Thyroid gland (tissue), 4 donors: ENCODE measurements at regions not wholly inside any gene's neighbourhood (a gene's known extent, or its start where the extent isn't known, plus 50 kb on each side); places are given as distances from the start of the nearest gene placed in this dataset.

Experiments used
- DNase-seq, 2 donors: peaks; one replicate each; pipeline ENCODE4 v3.0.0-alpha.2; 2019
- H3K27ac ChIP-seq, 3 donors: fragments of 200-600 bp; sonication (generic); 1 replicate in 2 of 3; 2 replicates in 1 of 3; pipeline ENCODE4 v1.5.1; 2016 to 2019; ENCODE audit warnings: mild to moderate bottlenecking in 1 of 3, moderate library complexity in 1 of 3
- H3K27me3 ChIP-seq: fragments of 200-600 bp; sonication (generic); one replicate; pipeline ENCODE4 v1.5.1; 2019
- H3K36me3 ChIP-seq, 2 donors: fragments of 200-600 bp; sonication (generic); one replicate each; pipeline ENCODE4 v1.5.1; 2016 to 2019
- H3K4me1 ChIP-seq, 2 donors: fragments of 200-600 bp; sonication (generic); one replicate each; pipeline ENCODE4 v1.5.1; 2017 to 2019
- H3K4me3 ChIP-seq, 3 donors: fragments of 200-600 bp; sonication (generic); replicated peaks in 1 of 3; 1 replicate in 2 of 3; 2 replicates in 1 of 3; pipeline ENCODE4 v1.5.1; 2016; ENCODE audit warnings: mild to moderate bottlenecking in 1 of 3
- H3K9me3 ChIP-seq: fragments of 200-600 bp; sonication (generic); one replicate; pipeline ENCODE4 v1.5.1; 2017
- POLR2A ChIP-seq, 2 donors: fragments of 450-650 bp; IDR thresholded peaks; one replicate each; pipeline ENCODE4 v1.6.1; 2017; ENCODE audit warnings: antibody characterized with exemption in 2 of 2, mild to moderate bottlenecking in 2 of 2, moderate library complexity in 1 of 2
- WGBS, 2 donors: methylation state at CpG; one replicate each; pipeline ENCODE4 v1.1.5; 2017; 5-methylcytosine and 5-hydroxymethylcytosine counted together
- intact Hi-C: fragments of 100-400 bp; cut with DNase I; formaldehyde crosslinking; loops from one replicate; pipeline ENCODE4 v1.15.1; 2023
- TF ChIP-seq, protein P1 (sequence below), 6 experiments: fragments of 200-600 bp in 3 of 6; fragments of 450-650 bp in 3 of 6; sonication (generic) in 3 of 6; IDR thresholded peaks; one replicate each; pipeline ENCODE4 v1.5.1; 2016 to 2019; ENCODE audit warnings: antibody characterized with exemption in 6 of 6, mild to moderate bottlenecking in 2 of 6, inconsistent platforms in 1 of 6, moderate library complexity in 1 of 6

DNA sequence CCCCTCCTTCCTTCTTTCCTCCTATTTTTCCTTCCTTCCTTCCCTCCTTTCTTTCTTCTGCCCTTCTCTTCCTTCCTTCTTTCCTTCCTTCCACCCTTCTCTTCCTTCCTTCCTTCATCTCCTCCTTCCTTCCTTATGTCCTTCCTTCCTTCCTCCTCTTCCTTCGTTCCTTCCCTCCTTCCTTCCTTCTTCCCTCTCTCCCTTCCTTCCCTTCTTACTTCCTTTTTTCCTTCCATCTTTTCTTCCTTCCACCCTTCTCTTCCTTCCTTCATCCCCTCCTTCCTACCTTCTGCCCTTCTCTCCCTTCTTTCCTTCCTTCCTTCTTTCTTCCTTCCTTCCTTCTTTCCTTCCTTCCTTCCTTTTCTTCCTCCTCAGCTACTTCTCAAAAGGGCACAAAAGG, 287.3 kb upstream of the ZNF507 start:
- WGBS, 2 donors = 38 to 53% methylated on average over 1 of the region's 1 CpG

DNA sequence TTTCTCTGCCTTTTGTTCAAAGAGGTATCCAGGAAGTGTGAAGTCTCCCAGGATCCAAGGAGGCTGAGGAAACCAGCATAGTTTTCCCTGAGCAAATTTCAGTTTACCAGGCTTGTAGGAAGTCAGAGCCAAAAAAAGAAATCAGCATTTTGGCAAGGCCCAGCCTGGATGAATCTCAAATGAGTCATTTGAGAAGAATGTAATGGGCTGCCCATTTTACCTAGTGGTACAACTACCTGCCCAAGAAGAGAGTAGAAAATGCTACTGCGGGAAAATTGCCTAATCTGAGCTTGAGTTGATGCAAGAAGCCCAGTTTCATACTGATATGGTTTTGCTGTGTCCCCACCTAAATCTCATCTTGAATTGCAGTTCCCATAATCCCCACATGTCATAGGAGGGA, 284.1 kb upstream of the ZNF507 start:
- peak in 1 of 2 donors; percentile 9 for DNase-seq
- H3K4me3 ChIP-seq = no peak overlapping the region
- no peaks in the 10 kb centered on the region for H3K36me3 ChIP-seq
- no peak overlapping the region for H3K27ac ChIP-seq
- TF ChIP-seq, protein P1, sequence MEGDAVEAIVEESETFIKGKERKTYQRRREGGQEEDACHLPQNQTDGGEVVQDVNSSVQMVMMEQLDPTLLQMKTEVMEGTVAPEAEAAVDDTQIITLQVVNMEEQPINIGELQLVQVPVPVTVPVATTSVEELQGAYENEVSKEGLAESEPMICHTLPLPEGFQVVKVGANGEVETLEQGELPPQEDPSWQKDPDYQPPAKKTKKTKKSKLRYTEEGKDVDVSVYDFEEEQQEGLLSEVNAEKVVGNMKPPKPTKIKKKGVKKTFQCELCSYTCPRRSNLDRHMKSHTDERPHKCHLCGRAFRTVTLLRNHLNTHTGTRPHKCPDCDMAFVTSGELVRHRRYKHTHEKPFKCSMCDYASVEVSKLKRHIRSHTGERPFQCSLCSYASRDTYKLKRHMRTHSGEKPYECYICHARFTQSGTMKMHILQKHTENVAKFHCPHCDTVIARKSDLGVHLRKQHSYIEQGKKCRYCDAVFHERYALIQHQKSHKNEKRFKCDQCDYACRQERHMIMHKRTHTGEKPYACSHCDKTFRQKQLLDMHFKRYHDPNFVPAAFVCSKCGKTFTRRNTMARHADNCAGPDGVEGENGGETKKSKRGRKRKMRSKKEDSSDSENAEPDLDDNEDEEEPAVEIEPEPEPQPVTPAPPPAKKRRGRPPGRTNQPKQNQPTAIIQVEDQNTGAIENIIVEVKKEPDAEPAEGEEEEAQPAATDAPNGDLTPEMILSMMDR (IDR thresholded peaks at IDR 0.05) = no peak
- no peak for TF ChIP-seq POLR2A (IDR thresholded peaks at IDR 0.05)
- H3K9me3 ChIP-seq = no peaks in the 10 kb centered on the region
- H3K27me3 ChIP-seq = no peaks in the 10 kb centered on the region
- WGBS, 2 donors = 74 to 96% methylated on average over 1 of the region's 1 CpG
- no peaks in the 10 kb centered on the region for H3K4me1 ChIP-seq
- intact Hi-C loops = no loop called here

More for the DNA sequence above, 287.3 kb upstream of the ZNF507 start:
- H3K27ac ChIP-seq = no peak overlapping the region
- H3K4me3 ChIP-seq = no peak overlapping the region
- TF ChIP-seq, protein P1 (IDR thresholded peaks at IDR 0.05) = no peak
- TF ChIP-seq POLR2A (IDR thresholded peaks at IDR 0.05) = no peak
- intact Hi-C loops = no loop called here
- H3K27me3 ChIP-seq = no peaks in the 10 kb centered on the region
- no peaks in the 10 kb centered on the region for H3K36me3 ChIP-seq
- DNase-seq = no peak
- H3K9me3 ChIP-seq = no peaks in the 10 kb centered on the region
- no peaks in the 10 kb centered on the region for H3K4me1 ChIP-seq

DNA sequence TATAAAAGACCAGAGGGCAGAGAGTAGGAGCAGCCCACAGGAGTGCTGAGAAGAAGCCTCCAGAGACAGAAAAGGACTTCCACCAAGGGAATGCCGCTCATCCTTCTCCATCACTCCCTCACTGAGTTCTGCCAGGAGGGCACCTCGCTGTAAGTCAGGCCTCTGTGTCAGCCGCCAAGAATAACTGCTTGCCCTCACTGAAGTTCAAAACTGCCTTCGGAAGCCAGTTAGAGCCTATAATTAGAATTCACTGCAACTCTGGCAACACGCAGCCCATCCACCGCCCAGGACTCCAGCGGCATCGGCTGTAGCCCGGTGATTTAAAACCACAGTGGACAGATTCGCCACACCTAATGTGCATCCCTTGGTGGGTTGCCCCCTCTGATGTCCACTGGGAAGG, 281.8 kb upstream of the ZNF507 start:
- WGBS, 2 donors = 81 to 89% methylated on average over 9 to 10 of the region's 10 CpGs
- no peaks in the 10 kb centered on the region for H3K4me1 ChIP-seq
- no peak for TF ChIP-seq POLR2A (IDR thresholded peaks at IDR 0.05)
- TF ChIP-seq, protein P1 (IDR thresholded peaks at IDR 0.05) = no peak
- no peaks in the 10 kb centered on the region for H3K36me3 ChIP-seq
- H3K27me3 ChIP-seq = no peaks in the 10 kb centered on the region
- H3K9me3 ChIP-seq = no peaks in the 10 kb centered on the region
- no peak overlapping the region for H3K4me3 ChIP-seq
- no peak for DNase-seq
- intact Hi-C loops = no loop called here
- no peak overlapping the region for H3K27ac ChIP-seq

DNA sequence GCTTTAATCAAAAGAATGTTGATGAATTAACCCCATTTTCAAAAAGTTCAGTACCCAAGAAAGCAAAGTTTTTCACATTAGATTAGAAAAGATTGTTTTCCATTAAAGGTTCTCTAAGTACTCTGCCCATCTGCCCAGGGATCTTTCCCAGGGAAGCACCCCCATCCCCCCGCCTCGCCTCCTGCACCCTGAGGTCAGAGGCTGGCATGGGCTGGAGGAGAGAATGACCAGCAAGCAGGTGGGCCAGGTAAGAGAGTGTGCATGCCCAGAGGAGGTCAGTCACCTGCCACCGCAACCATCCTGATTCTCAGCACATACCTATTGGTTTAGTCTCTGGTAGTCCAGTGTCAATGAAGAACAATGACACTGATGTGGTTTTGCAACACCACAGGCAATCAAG, 279.4 kb upstream of the ZNF507 start:
- no peak for TF ChIP-seq POLR2A (IDR thresholded peaks at IDR 0.05)
- TF ChIP-seq, protein P1 (IDR thresholded peaks at IDR 0.05) = no peak
- no peak overlapping the region for H3K27ac ChIP-seq
- DNase-seq = no peak
- no peaks in the 10 kb centered on the region for H3K4me1 ChIP-seq
- intact Hi-C loops = no loop called here
- no peaks in the 10 kb centered on the region for H3K36me3 ChIP-seq
- WGBS, 2 donors = 87 to 88% methylated on average over 3 of the region's 3 CpGs
- no peaks in the 10 kb centered on the region for H3K27me3 ChIP-seq
- H3K4me3 ChIP-seq = no peak overlapping the region
- H3K9me3 ChIP-seq = no peaks in the 10 kb centered on the region

GRCh38 chr19:32067685-32068084, 277.7 kb upstream of the ZNF507 start:
- H3K27ac ChIP-seq = no peak overlapping the region
- no peaks in the 10 kb centered on the region for H3K9me3 ChIP-seq
- no peak for DNase-seq
- no peaks in the 10 kb centered on the region for H3K27me3 ChIP-seq
- WGBS, 2 donors = 48 to 67% methylated on average over 5 of the region's 5 CpGs
- H3K4me3 ChIP-seq = no peak overlapping the region
- intact Hi-C loops = no loop called here
- TF ChIP-seq, protein P1 (IDR thresholded peaks at IDR 0.05) = no peak
- no peak for TF ChIP-seq POLR2A (IDR thresholded peaks at IDR 0.05)
- H3K36me3 ChIP-seq = no peaks in the 10 kb centered on the region
- H3K4me1 ChIP-seq = no peaks in the 10 kb centered on the region
